H1 (cell line): ENCODE measurements at regions not wholly inside any gene's neighbourhood (a gene's known extent, or its start where the extent isn't known, plus 50 kb on each side); places are given as distances from the start of the nearest gene placed in this dataset.

Source experiments
- CTCF ChIA-PET: fragments of 300-600 bp; sonication (Branson Sonifier 250); formaldehyde crosslinking; loops from one replicate; lab custom pipeline; 2021; ENCODE audit not compliant: partially characterized antibody; lab: Charles Lee
- POLR2A ChIA-PET: fragments of 300-600 bp; sonication (Branson Sonifier 250); formaldehyde crosslinking; loops from one replicate; lab custom pipeline; 2021; ENCODE audit warnings: inconsistent platforms; ENCODE audit not compliant: partially characterized antibody; lab: Charles Lee
- DNase-seq, 2 experiments: peaks; one replicate each; pipeline versions ENCODE4 v3.0.0 to v3.0.0-alpha.2; 2010 to 2022; ENCODE audit warnings: low spot score in 2 of 2, low read depth in 1 of 2, mixed read lengths in 1 of 2
- FAIRE-seq: peaks from 2 replicates; lab custom pipeline; 2011; peaks lifted over from hg19 to GRCh38; lab: Jason Lieb, UNC
- H2AFZ ChIP-seq: 2 replicates; pipeline ENCODE4 v1.8.1; 2012; ENCODE audit warnings: low read length, inconsistent platforms
- H2AK5ac ChIP-seq: 2 replicates; pipeline ENCODE4 v1.6.1; 2013; ENCODE audit warnings: low read depth, low read length
- H2BK120ac ChIP-seq: replicated peaks from 2 replicates; pipeline ENCODE3; 2013; ENCODE audit warnings: low read depth, low read length, inconsistent platforms
- H2BK12ac ChIP-seq: 2 replicates; pipeline ENCODE4 v1.6.1; 2013; ENCODE audit warnings: low read depth, low read length
- H2BK15ac ChIP-seq: 2 replicates; pipeline ENCODE4 v1.6.1; 2013; ENCODE audit warnings: low read length
- H2BK20ac ChIP-seq: 2 replicates; pipeline ENCODE4 v1.6.1; 2013; ENCODE audit warnings: low read length
- H2BK5ac ChIP-seq: 2 replicates; pipeline ENCODE4 v1.6.1; 2013; ENCODE audit warnings: low read depth, low read length
- H3K14ac ChIP-seq: 2 replicates; pipeline ENCODE4 v1.6.1; 2013; ENCODE audit warnings: inconsistent platforms; ENCODE audit not compliant: insufficient read length
- H3K18ac ChIP-seq: 2 replicates; pipeline ENCODE4 v1.6.1; 2013; ENCODE audit warnings: low read length; ENCODE audit errors: extremely low read depth
- H3K23ac ChIP-seq: 2 replicates; pipeline ENCODE4 v1.6.1; 2013; ENCODE audit warnings: inconsistent platforms; ENCODE audit not compliant: insufficient read length
- H3K23me2 ChIP-seq: 2 replicates; pipeline ENCODE4 v1.6.1; 2013; ENCODE audit warnings: low read depth, low read length
- H3K27ac ChIP-seq: 2 replicates; pipeline ENCODE4 v1.6.1; 2011; ENCODE audit warnings: low read depth, low read length, inconsistent platforms
- H3K27me3 ChIP-seq, 4 experiments: replicated peaks in 1 of 4; 1 replicate in 1 of 4; 2 replicates in 3 of 4; pipeline versions ENCODE4 v1.6.1 to v1.8.1; 2011 to 2013; ENCODE audit warnings: low read length in 3 of 4, mild to moderate bottlenecking in 3 of 4, inconsistent platforms in 2 of 4, mixed read lengths in 2 of 4, moderate library complexity in 1 of 4; ENCODE audit not compliant: control insufficient read depth in 3 of 4, insufficient read depth in 3 of 4; ENCODE audit errors: extremely low read depth in 1 of 4
- H3K36me3 ChIP-seq, 4 experiments: 2 replicates each; pipeline versions ENCODE4 v1.6.1 to v1.8.1; 2011 to 2013; ENCODE audit warnings: mild to moderate bottlenecking in 4 of 4, low read length in 3 of 4, moderate library complexity in 2 of 4, control low read depth in 1 of 4, inconsistent platforms in 1 of 4; ENCODE audit not compliant: insufficient read depth in 4 of 4, control insufficient read depth in 2 of 4
- H3K4ac ChIP-seq: replicated peaks from 2 replicates; pipeline ENCODE3; 2013; ENCODE audit warnings: low read length, low read depth, mixed read lengths, inconsistent platforms; ENCODE audit not compliant: insufficient read length
- H3K4me1 ChIP-seq, 4 experiments: replicated peaks in 1 of 4; 1 replicate in 1 of 4; 2 replicates in 3 of 4; pipeline versions ENCODE4 v1.6.1 to v1.8.1; 2011 to 2013; ENCODE audit warnings: low read length in 3 of 4, inconsistent platforms in 2 of 4, mixed read lengths in 1 of 4; ENCODE audit not compliant: insufficient read depth in 4 of 4, control insufficient read depth in 3 of 4
- H3K4me2 ChIP-seq, 2 experiments: 2 replicates each; pipeline versions ENCODE4 v1.6.1 to v1.8.1; 2011 to 2013; ENCODE audit warnings: low read depth in 2 of 2, low read length in 2 of 2, control low read depth in 1 of 2, inconsistent platforms in 1 of 2, mild to moderate bottlenecking in 1 of 2; ENCODE audit not compliant: insufficient read depth in 1 of 2
- H3K4me3 ChIP-seq, 4 experiments: fragments of 200-600, 300-600 bp in 1 of 4; sonication (generic), shearing (Covaris generic), sonication (Bioruptor Twin) in 1 of 4; 2 replicates each; pipeline versions ENCODE4 v1.5.1 to v1.8.1; 2011 to 2016; ENCODE audit warnings: low read length in 4 of 4, low read depth in 3 of 4, control low read depth in 2 of 4, inconsistent platforms in 2 of 4, mild to moderate bottlenecking in 2 of 4, mixed read lengths in 1 of 4, moderate library complexity in 1 of 4; ENCODE audit not compliant: insufficient read depth in 2 of 4; ENCODE audit errors: extremely low read depth in 1 of 4
- H3K56ac ChIP-seq: replicated peaks from 2 replicates; pipeline ENCODE3; 2013; ENCODE audit warnings: low read depth, mild to moderate bottlenecking, mixed read lengths, low read length, inconsistent platforms; ENCODE audit not compliant: insufficient read length
- H3K79me1 ChIP-seq: 2 replicates; pipeline ENCODE4 v1.6.1; 2013; ENCODE audit warnings: low read depth, low read length, control low read depth
- H3K79me2 ChIP-seq, 2 experiments: 2 replicates each; pipeline versions ENCODE4 v1.6.1 to v1.8.1; 2012 to 2013; ENCODE audit warnings: low read length in 2 of 2, mild to moderate bottlenecking in 2 of 2, inconsistent platforms in 1 of 2; ENCODE audit not compliant: insufficient read depth in 2 of 2, control insufficient read depth in 1 of 2
- H3K9ac ChIP-seq, 4 experiments: replicated peaks in 1 of 4; 1 replicate in 1 of 4; 2 replicates in 3 of 4; pipeline versions ENCODE4 v1.6.1 to v1.8.1; 2011 to 2013; ENCODE audit warnings: low read depth in 3 of 4, low read length in 3 of 4, control low read depth in 2 of 4, mild to moderate bottlenecking in 2 of 4, moderate library complexity in 2 of 4, inconsistent platforms in 1 of 4; ENCODE audit errors: extremely low read depth in 1 of 4
- H3K9me3 ChIP-seq, 2 experiments: 2 replicates each; pipeline versions ENCODE4 v1.6.1 to v1.8.1; 2012 to 2013; ENCODE audit warnings: mild to moderate bottlenecking in 2 of 2, moderate library complexity in 2 of 2, control low read depth in 1 of 2, inconsistent platforms in 1 of 2, low read depth in 1 of 2, low read length in 1 of 2, mixed read lengths in 1 of 2; ENCODE audit not compliant: insufficient read depth in 2 of 2
- H4K20me1 ChIP-seq, 2 experiments: replicated peaks in 1 of 2; 2 replicates each; pipeline versions ENCODE3 to v1.8.1; 2011 to 2013; ENCODE audit warnings: inconsistent platforms in 2 of 2, low read length in 2 of 2, mild to moderate bottlenecking in 1 of 2; ENCODE audit not compliant: insufficient read depth in 2 of 2, control insufficient read depth in 1 of 2
- H4K5ac ChIP-seq: 2 replicates; pipeline ENCODE4 v1.6.1; 2013; ENCODE audit warnings: low read length, low read depth, mixed read lengths, inconsistent platforms; ENCODE audit not compliant: insufficient read length
- H4K8ac ChIP-seq: 2 replicates; pipeline ENCODE4 v1.8.0; 2013; ENCODE audit warnings: mild to moderate bottlenecking, moderate library complexity, low read length, inconsistent platforms; ENCODE audit not compliant: insufficient read depth; ENCODE audit errors: extremely low read depth
- H4K91ac ChIP-seq: replicated peaks from 2 replicates; pipeline ENCODE3; 2013; ENCODE audit warnings: low read length, mixed read lengths, inconsistent platforms; ENCODE audit not compliant: insufficient read length
- CHD7 ChIP-seq: fragments of 300-600 bp; sonication (generic); IDR thresholded peaks from 2 replicates; pipeline ENCODE4 v1.7.1; 2012; ENCODE audit warnings: low read length, moderate library complexity, mild to moderate bottlenecking, inconsistent platforms; ENCODE audit not compliant: insufficient replicate concordance
- WGBS, 2 experiments: shearing (Covaris generic) in 1 of 2; methylation state at CpG; one replicate each; pipeline versions ENCODE4 v1.1.6 to v1.1.7; 2013 to 2015; ENCODE audit warnings: low lambda C conversion rate in 2 of 2, mixed read lengths in 2 of 2, inconsistent platforms in 1 of 2, low coverage in 1 of 2, missing lambda C conversion rate in 1 of 2; ENCODE audit not compliant: insufficient replicate concordance in 2 of 2, insufficient coverage in 1 of 2, insufficient read length in 1 of 2; ENCODE audit errors: extremely low coverage in 1 of 2, missing lambda C conversion rate in 1 of 2; 5-methylcytosine and 5-hydroxymethylcytosine counted together

GRCh38 chr3:166080096-166080495 is 242.9 kb upstream of the BCHE start:
- Histone ChIP-seq H3K36me3 (no peaks in the 10 kb centered on the region), H3K27me3 (no peaks in the 10 kb centered on the region)
- TF ChIP-seq CHD7: no peak

More at GRCh38 chr3:166080096-166080495, 242.9 kb upstream of the BCHE start:
- Histone ChIP-seq H3K4me2 (no peak overlapping the region), H4K20me1 (no peaks in the 10 kb centered on the region), H2BK12ac (no peak overlapping the region), H2AK5ac (no peak overlapping the region), H3K9me3 (no peaks in the 10 kb centered on the region), H3K56ac (no peak overlapping the region), H2BK120ac (no peak overlapping the region), H3K23ac (no peak overlapping the region), H3K4ac (no peak overlapping the region), H4K91ac (no peak overlapping the region), H3K79me1 (no peaks in the 10 kb centered on the region), H2AFZ (no peak overlapping the region), H3K18ac (no peak overlapping the region), H3K14ac (no peak overlapping the region), H3K27ac (no peak overlapping the region), H3K9ac (no peak overlapping the region), H3K4me1 (no peaks in the 10 kb centered on the region), H3K4me3 (no peak overlapping the region), H4K5ac (no peak overlapping the region), H3K23me2 (no peaks in the 10 kb centered on the region), H4K8ac (no peak overlapping the region), H2BK5ac (no peak overlapping the region), H2BK15ac (no peak overlapping the region), H2BK20ac (no peak overlapping the region), H3K79me2 (no peaks in the 10 kb centered on the region)
- 93% methylated on average over 2 of the region's 2 CpGs; no CpG with 5 or more reads in 1 of the 2 experiments for WGBS, 2 experiments
- CTCF ChIA-PET: no interaction called here
- FAIRE-seq (no peak), DNase-seq (no peak)
- POLR2A ChIA-PET: no interaction called here
